ENCODE measurements at regions not wholly inside any gene's neighbourhood (a gene's known extent, or its start where the extent isn't known, plus 50 kb on each side); places are given as distances from the start of the nearest gene placed in this dataset.
A peak's percentile ranks its signal among the peaks of the same experiment; 100 is the strongest.
"Not testable (repeated sequence)": the region's sequence is repeated elsewhere in the genome, so short reads cannot be mapped to it uniquely, and the experiment has no call there.

DNA sequence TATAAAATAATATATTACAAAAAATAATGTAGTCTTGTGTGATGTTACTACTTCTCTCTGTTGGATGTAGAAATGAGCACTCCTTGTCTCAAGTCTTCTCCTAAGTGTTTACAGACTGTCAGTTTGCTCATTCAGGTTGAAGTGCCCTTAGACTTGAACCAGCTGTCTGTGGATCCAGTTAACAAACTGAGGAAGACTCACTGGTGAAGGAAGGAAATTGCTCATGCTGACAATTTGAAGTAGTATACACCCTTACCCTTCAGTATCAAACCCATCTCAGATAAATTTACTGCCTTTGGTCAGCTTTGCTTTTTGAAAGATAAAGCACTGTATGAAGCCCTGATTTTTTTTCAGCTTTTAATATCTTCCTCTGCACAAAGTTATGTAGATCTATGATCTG is 854.2 kb upstream of the ZEB2 start:
- FAIRE-seq (no peak), DNase-seq (no peak)
- Histone ChIP-seq H3K36me3 (ENCODE audit: control insufficient read depth in 2 of 3, insufficient read depth in 3 of 3, low read length in 3 of 3) (no peaks in the 10 kb centered on the region), H3K27ac (ENCODE audit: low read depth in 2 of 2, low read length in 2 of 2) (no peak overlapping the region), H3K9ac (ENCODE audit: low read length in 3 of 3) (no peak overlapping the region), H3K4me1 (ENCODE audit: control insufficient read depth in 2 of 3, insufficient read depth in 2 of 3, low read depth in 1 of 3, low read length in 3 of 3) (no peaks in the 10 kb centered on the region), H3K9me3 (ENCODE audit: control insufficient read depth in 2 of 3, insufficient read depth in 1 of 3, low read length in 3 of 3) (no peaks in the 10 kb centered on the region), H3K4me3 (ENCODE audit: low read length in 3 of 3) (no peak overlapping the region), H3K27me3 (ENCODE audit: control insufficient read depth, insufficient read depth, low read length) (no peaks in the 10 kb centered on the region)
- intact Hi-C loops (cut with DNase I): no loop called here
- TF ChIP-seq, protein P1, sequence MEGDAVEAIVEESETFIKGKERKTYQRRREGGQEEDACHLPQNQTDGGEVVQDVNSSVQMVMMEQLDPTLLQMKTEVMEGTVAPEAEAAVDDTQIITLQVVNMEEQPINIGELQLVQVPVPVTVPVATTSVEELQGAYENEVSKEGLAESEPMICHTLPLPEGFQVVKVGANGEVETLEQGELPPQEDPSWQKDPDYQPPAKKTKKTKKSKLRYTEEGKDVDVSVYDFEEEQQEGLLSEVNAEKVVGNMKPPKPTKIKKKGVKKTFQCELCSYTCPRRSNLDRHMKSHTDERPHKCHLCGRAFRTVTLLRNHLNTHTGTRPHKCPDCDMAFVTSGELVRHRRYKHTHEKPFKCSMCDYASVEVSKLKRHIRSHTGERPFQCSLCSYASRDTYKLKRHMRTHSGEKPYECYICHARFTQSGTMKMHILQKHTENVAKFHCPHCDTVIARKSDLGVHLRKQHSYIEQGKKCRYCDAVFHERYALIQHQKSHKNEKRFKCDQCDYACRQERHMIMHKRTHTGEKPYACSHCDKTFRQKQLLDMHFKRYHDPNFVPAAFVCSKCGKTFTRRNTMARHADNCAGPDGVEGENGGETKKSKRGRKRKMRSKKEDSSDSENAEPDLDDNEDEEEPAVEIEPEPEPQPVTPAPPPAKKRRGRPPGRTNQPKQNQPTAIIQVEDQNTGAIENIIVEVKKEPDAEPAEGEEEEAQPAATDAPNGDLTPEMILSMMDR (IDR thresholded peaks at IDR 0.05; ENCODE audit: borderline replicate concordance, extremely low read depth, insufficient read depth): no peak

DNA sequence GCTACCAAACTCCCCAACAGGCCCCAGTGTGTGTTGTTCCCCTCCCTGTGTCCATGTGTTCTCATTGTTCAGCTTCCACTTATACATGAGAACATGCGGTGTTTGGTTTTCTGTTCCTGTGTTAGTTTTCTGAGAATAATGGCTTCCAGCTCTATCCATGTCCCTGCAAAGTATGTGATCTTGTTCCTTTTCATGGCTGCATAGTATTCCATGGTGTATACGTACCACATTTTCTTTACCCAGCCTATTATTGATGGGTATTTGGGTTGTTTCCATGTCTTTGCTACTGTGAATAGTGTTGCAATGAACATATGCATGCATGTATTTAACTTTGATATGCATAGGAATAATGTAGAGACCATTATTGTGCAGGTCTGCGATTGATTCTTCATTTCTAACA is 847.4 kb upstream of the ZEB2 start:
- FAIRE-seq; H3K9me3 ChIP-seq (ENCODE audit: control insufficient read depth in 2 of 3, insufficient read depth in 1 of 3, low read length in 3 of 3); H3K9ac ChIP-seq (ENCODE audit: low read length in 3 of 3); H3K4me3 ChIP-seq (ENCODE audit: low read length in 3 of 3); H3K4me1 ChIP-seq (ENCODE audit: control insufficient read depth in 2 of 3, insufficient read depth in 2 of 3, low read depth in 1 of 3, low read length in 3 of 3); H3K27me3 ChIP-seq (ENCODE audit: control insufficient read depth, insufficient read depth, low read length); H3K27ac ChIP-seq (ENCODE audit: low read depth in 2 of 2, low read length in 2 of 2); H3K36me3 ChIP-seq (ENCODE audit: control insufficient read depth in 2 of 3, insufficient read depth in 3 of 3, low read length in 3 of 3); intact Hi-C loops (cut with DNase I); DNase-seq: not testable (repeated sequence)

DNA sequence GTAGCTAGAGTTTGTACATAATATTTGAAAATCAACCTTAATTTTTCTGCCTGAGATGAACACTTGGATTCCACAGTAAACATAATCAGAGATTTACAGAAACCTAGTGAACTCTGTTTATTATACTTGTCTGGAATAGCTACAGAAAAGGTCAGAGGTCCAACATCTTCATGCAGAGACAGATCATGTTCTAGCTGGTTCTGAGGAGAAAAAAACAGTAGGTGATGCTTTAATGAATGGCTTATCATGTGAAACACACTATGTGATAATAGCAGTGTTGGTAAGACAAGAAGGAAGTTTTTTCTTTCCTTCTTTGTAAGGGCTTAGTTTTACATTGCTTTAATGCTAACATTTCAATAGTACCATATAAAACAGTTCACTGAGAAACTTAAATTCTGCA is 846.4 kb upstream of the ZEB2 start:
- Histone ChIP-seq H3K4me3 (ENCODE audit: low read length in 3 of 3) (no peak overlapping the region), H3K9me3 (ENCODE audit: control insufficient read depth in 2 of 3, insufficient read depth in 1 of 3, low read length in 3 of 3) (no peaks in the 10 kb centered on the region), H3K4me1 (ENCODE audit: control insufficient read depth in 2 of 3, insufficient read depth in 2 of 3, low read depth in 1 of 3, low read length in 3 of 3) (no peaks in the 10 kb centered on the region), H3K27me3 (ENCODE audit: control insufficient read depth, insufficient read depth, low read length) (no peaks in the 10 kb centered on the region), H3K27ac (ENCODE audit: low read depth in 2 of 2, low read length in 2 of 2) (no peak overlapping the region), H3K9ac (ENCODE audit: low read length in 3 of 3) (no peak overlapping the region), H3K36me3 (ENCODE audit: control insufficient read depth in 2 of 3, insufficient read depth in 3 of 3, low read length in 3 of 3) (no peaks in the 10 kb centered on the region)
- intact Hi-C loops (cut with DNase I): no loop called here
- no peak for FAIRE-seq
- DNase-seq: no peak
- TF ChIP-seq, protein P1 (IDR thresholded peaks at IDR 0.05; ENCODE audit: borderline replicate concordance, extremely low read depth, insufficient read depth): no peak

DNA sequence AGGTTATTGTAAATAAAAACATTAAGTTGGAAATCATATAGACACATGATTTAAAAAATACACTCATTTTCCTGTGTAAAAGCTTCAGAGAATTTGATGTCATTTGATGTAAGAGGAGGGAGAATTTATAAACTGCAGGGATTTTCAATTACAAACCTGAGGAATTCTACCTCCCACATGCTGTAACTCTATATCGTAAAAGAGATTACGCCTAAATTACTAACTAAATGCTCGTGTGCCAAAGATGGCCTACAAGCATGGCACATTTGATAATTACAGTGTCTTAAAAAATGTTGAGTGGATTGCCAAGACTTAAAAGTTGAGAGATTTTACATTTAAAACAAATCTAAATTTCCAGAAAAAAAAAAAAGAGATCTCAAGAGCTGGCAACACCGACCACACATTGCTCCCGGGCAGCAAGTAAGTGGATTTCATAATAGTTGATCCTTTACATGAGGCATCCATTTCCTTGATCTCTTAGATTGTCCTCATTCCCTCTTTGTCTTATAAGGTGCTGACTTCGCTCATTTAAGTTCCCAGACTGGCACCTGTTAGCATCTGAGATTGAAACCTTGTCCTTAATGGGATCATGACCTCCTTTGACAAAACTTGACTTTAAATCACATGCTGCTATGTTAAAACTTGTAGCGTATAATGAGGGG is 840.3 kb upstream of the ZEB2 start:
- H3K27me3 ChIP-seq (ENCODE audit: control insufficient read depth, insufficient read depth, low read length): no peaks in the 10 kb centered on the region
- H3K4me3 ChIP-seq (ENCODE audit: low read length in 3 of 3): no peak overlapping the region
- no peaks in the 10 kb centered on the region for H3K9me3 ChIP-seq (ENCODE audit: control insufficient read depth in 2 of 3, insufficient read depth in 1 of 3, low read length in 3 of 3)
- FAIRE-seq (no peak), DNase-seq (peak in 2 of 5 donors; percentile 59 to 66)
- H3K27ac ChIP-seq (ENCODE audit: low read depth in 2 of 2, low read length in 2 of 2): no peak overlapping the region
- H3K9ac ChIP-seq (ENCODE audit: low read length in 3 of 3): no peak overlapping the region
- TF ChIP-seq, protein P1 (IDR thresholded peaks at IDR 0.05; ENCODE audit: borderline replicate concordance, extremely low read depth, insufficient read depth): no peak
- no peaks in the 10 kb centered on the region for H3K36me3 ChIP-seq (ENCODE audit: control insufficient read depth in 2 of 3, insufficient read depth in 3 of 3, low read length in 3 of 3)
- intact Hi-C loops (cut with DNase I): no loop called here
- no peaks in the 10 kb centered on the region for H3K4me1 ChIP-seq (ENCODE audit: control insufficient read depth in 2 of 3, insufficient read depth in 2 of 3, low read depth in 1 of 3, low read length in 3 of 3)

Data from kidney (tissue), 13 donors.